H1 (cell line): ENCODE measurements at regions not wholly inside any gene's neighbourhood (a gene's known extent, or its start where the extent isn't known, plus 50 kb on each side); places are given as distances from the start of the nearest gene placed in this dataset.

ENCODE experiments used
- CHD2 ChIP-seq: IDR thresholded peaks from 2 replicates; pipeline ENCODE4 v1.6.1; 2012; ENCODE audit warnings: low read length, improper control_type of control experiment
- HDAC2 ChIP-seq, 2 experiments: fragments of 300-600 bp in 1 of 2; sonication (generic) in 1 of 2; IDR thresholded peaks; 2 replicates each; pipeline ENCODE4 v1.6.1; 2011 to 2012; ENCODE audit warnings: low read depth in 2 of 2, low read length in 2 of 2, mild to moderate bottlenecking in 2 of 2, moderate library complexity in 2 of 2, borderline replicate concordance in 1 of 2, inconsistent platforms in 1 of 2
- KDM5A ChIP-seq: fragments of 200-600 bp; IDR thresholded peaks from 2 replicates; pipeline ENCODE4 v1.7.1; 2012; ENCODE audit warnings: mild to moderate bottlenecking, low read length, inconsistent platforms, mixed read lengths
- RFX5 ChIP-seq: IDR thresholded peaks from 2 replicates; pipeline ENCODE4 v1.6.1; 2011; ENCODE audit warnings: low read depth, low read length, improper control_type of control experiment, borderline replicate concordance
- SP2 ChIP-seq: IDR thresholded peaks from 2 replicates; pipeline ENCODE4 v1.6.1; 2012; ENCODE audit warnings: mild to moderate bottlenecking, low read length, inconsistent platforms

DNA sequence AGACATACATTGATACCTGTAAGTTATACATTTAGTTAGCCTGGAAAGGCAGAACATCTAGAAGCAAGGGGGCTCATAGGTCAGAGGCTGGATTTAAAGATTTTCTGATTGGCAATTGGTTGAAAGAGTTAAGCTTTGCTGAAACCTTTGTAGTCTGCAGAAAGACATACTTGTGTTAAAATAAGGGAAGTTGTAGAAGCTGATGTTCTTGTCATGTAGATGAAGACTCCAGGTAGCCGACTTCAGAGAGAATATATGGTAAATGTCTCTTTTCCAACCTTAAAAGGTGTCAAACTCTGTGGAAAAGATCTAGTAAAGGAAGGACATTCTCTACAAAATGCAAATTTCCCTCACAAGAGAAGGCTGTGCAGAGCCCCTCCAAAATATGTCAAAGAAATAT lies 62.9 kb upstream of the ADAMTS16 start (continued):
- no peak for TF ChIP-seq CHD2
- TF ChIP-seq SP2: no peak
- no peak for TF ChIP-seq KDM5A
- TF ChIP-seq RFX5: no peak
- TF ChIP-seq HDAC2 (IDR thresholded peaks at IDR 0.05; ENCODE audit: borderline replicate concordance in 1 of 2, low read depth in 2 of 2, low read length in 2 of 2): no peak
- TF ChIP-seq, all 59 proteins: peak for 0
